ENCODE measurements at regions not wholly inside any gene's neighbourhood (a gene's known extent, or its start where the extent isn't known, plus 50 kb on each side); places are given as distances from the start of the nearest gene placed in this dataset.

- TF ChIP-seq FOXP4 (CRISPR knock-in tag; IDR thresholded peaks at IDR 0.05) (no peak), ZNF530 (CRISPR knock-in tag; IDR thresholded peaks at IDR 0.05; ENCODE audit: low read depth) (no peak), ZNF75D (CRISPR knock-in tag; IDR thresholded peaks at IDR 0.05; ENCODE audit: borderline replicate concordance) (no peak)
Observed at GRCh38 chr2:188647430-188648070, 326.6 kb upstream of the COL3A1 start.
